ENCODE measurements at regions not wholly inside any gene's neighbourhood (a gene's known extent, or its start where the extent isn't known, plus 50 kb on each side); places are given as distances from the start of the nearest gene placed in this dataset.

GRCh38 chr10:128727114-128727513 is 600.9 kb upstream of the MKI67 start:
- Histone ChIP-seq H3K9ac (ENCODE audit: insufficient read depth, low read depth, low read length) (no peak overlapping the region), H3K79me2 (ENCODE audit: insufficient read depth, low read length) (no peaks in the 10 kb centered on the region), H3K27ac (ENCODE audit: extremely low read length, insufficient read depth, low read length) (no peak overlapping the region), H3K9me3 (ENCODE audit: low read length) (no peaks in the 10 kb centered on the region), H4K20me1 (ENCODE audit: insufficient read depth, low read length) (no peaks in the 10 kb centered on the region), H3K4me1 (ENCODE audit: insufficient read depth, low read length) (no peaks in the 10 kb centered on the region), H3K4me2 (ENCODE audit: low read depth, low read length) (no peak overlapping the region), H2AFZ (ENCODE audit: low read length) (no peak overlapping the region), H3K4me3 (replicated peaks in 1 of 3; ENCODE audit: insufficient read depth in 1 of 3, low read depth in 2 of 3, low read length in 3 of 3) (no peak overlapping the region), H3K27me3 (ENCODE audit: control insufficient read depth in 1 of 2, insufficient read depth in 2 of 2, low read length in 2 of 2) (peaks cover 0 to 20% of the 10 kb centered on the region in 2 experiments; a peak in 3 of 5 replicates), H3K36me3 (replicated peaks in 1 of 2; ENCODE audit: control insufficient read depth in 1 of 2, insufficient read depth in 2 of 2, low read length in 2 of 2) (no peaks in the 10 kb centered on the region)
- TF ChIP-seq ZNF704 (CRISPR knock-in tag; IDR thresholded peaks at IDR 0.05; ENCODE audit: borderline replicate concordance) (no peak), ZNF414 (CRISPR knock-in tag; IDR thresholded peaks at IDR 0.05) (no peak), ZNF879 (CRISPR knock-in tag; IDR thresholded peaks at IDR 0.05) (no peak), ESRRA (CRISPR knock-in tag; IDR thresholded peaks at IDR 0.05; ENCODE audit: low read depth) (no peak), ZNF589 (CRISPR knock-in tag; conservative IDR thresholded peaks at IDR 0.05) (no peak), RBM39 (IDR thresholded peaks at IDR 0.05; ENCODE audit: low read depth, low read length, poor library complexity, severe bottlenecking) (no peak), TP53 (CRISPR knock-in tag; conservative IDR thresholded peaks at IDR 0.05) (no peak), ZNF768 (CRISPR knock-in tag; IDR thresholded peaks at IDR 0.05) (no peak), STAG1 (CRISPR knock-in tag; IDR thresholded peaks at IDR 0.05) (no peak)
- no peak for FAIRE-seq
- WGBS (ENCODE audit: low lambda C conversion rate) = 2% methylated on average over 6 of the region's 6 CpGs
- in situ Hi-C loops (cut with HindIII; ENCODE audit: extremely low pct_ligation_motif_present, low pct_unique_long_range_greater_than_20kb) (no loop called here), intact Hi-C loops (cut with micrococcal nuclease; ENCODE audit: unreplicated experiment) (no loop called here)
- no peak for DNase-seq (ENCODE audit: low spot score)
- no peak for ATAC-seq
- POLR2A ChIA-PET = no interaction called here
- BruUV-seq (replicated peaks) = no TSS peak
- CTCF ChIA-PET (ENCODE audit: low intra/inter-chr PET ratio, low total read pairs) = no interaction called here

Measured in HepG2 (cell line).